ENCODE measurements at regions not wholly inside any gene's neighbourhood (a gene's known extent, or its start where the extent isn't known, plus 50 kb on each side); places are given as distances from the start of the nearest gene placed in this dataset.

GRCh38 chr11:133782116-133782725, 63.1 kb downstream of the SPATA19 start:
- no peak for DNase-seq (ENCODE audit: low spot score)
- Histone ChIP-seq H3K27me3 (peaks cover 10% of the 10 kb centered on the region), H3K27ac (no peak overlapping the region), H3K79me2 (ENCODE audit: low read depth) (no peaks in the 10 kb centered on the region), H3K4me3 (no peak overlapping the region), H3K9ac (no peak overlapping the region), H4K20me1 (ENCODE audit: low read depth) (no peaks in the 10 kb centered on the region), H3K9me3 (ENCODE audit: low read depth) (no peaks in the 10 kb centered on the region), H2AFZ (replicated peaks) (no peak overlapping the region), H3K4me2 (no peak overlapping the region), H3F3A (ENCODE audit: low read depth) (no peaks in the 10 kb centered on the region), H3K4me1 (no peaks in the 10 kb centered on the region), H3K36me3 (no peaks in the 10 kb centered on the region)
- peaks cover 6% of the 10 kb centered on the region for H3K4me1 Mint-ChIP-seq
- no peaks in the 10 kb centered on the region for H3K9me3 Mint-ChIP-seq
- H3K4me3 Mint-ChIP-seq, result no peak overlapping the region
- H3K36me3 Mint-ChIP-seq, result no peaks in the 10 kb centered on the region
- TF ChIP-seq CTCF (IDR thresholded peaks at IDR 0.05) (no peak), EZH2phosphoT487 (IDR thresholded peaks at IDR 0.05) (no peak), EZH2 (IDR thresholded peaks at IDR 0.05) (no peak)
- H3K27ac Mint-ChIP-seq, result no peak overlapping the region
- H3K27me3 Mint-ChIP-seq (ENCODE audit: insufficient read depth, low read depth), result peaks cover 7% of the 10 kb centered on the region

- no peaks in the 10 kb centered on the region for H3K36me3 ChIP-seq
- H3K4me1 ChIP-seq, result no peaks in the 10 kb centered on the region
- no peak overlapping the region for H3K27ac ChIP-seq
- H4K20me1 ChIP-seq (ENCODE audit: low read depth), result no peaks in the 10 kb centered on the region
- no peak overlapping the region for H3K4me3 ChIP-seq
- Mint-ChIP-seq H3K27me3 (ENCODE audit: insufficient read depth, low read depth) (no peaks in the 10 kb centered on the region), H3K9me3 (peaks cover 10% of the 10 kb centered on the region), H3K4me1 (no peaks in the 10 kb centered on the region), H3K36me3 (no peaks in the 10 kb centered on the region), H3K4me3 (no peak overlapping the region), H3K27ac (no peak overlapping the region)
- no peaks in the 10 kb centered on the region for H3K27me3 ChIP-seq
- no peak for DNase-seq (ENCODE audit: low spot score)
- no peaks in the 10 kb centered on the region for H3K9me3 ChIP-seq (ENCODE audit: low read depth)
- H3K4me2 ChIP-seq, result no peak overlapping the region
- H3K9ac ChIP-seq, result no peak overlapping the region
- H3F3A ChIP-seq (ENCODE audit: low read depth), result no peaks in the 10 kb centered on the region
- no peak overlapping the region for H2AFZ ChIP-seq (replicated peaks)
- H3K79me2 ChIP-seq (ENCODE audit: low read depth), result no peaks in the 10 kb centered on the region
- TF ChIP-seq EZH2 (IDR thresholded peaks at IDR 0.05) (no peak), CTCF (IDR thresholded peaks at IDR 0.05) (no peak), EZH2phosphoT487 (IDR thresholded peaks at IDR 0.05) (no peak)
Observed at GRCh38 chr11:133778161-133778560, 67.2 kb downstream of the SPATA19 start.

- Mint-ChIP-seq H3K36me3 (no peaks in the 10 kb centered on the region), H3K4me3 (no peak overlapping the region), H3K4me1 (no peaks in the 10 kb centered on the region), H3K9me3 (peaks cover 10% of the 10 kb centered on the region), H3K27me3 (ENCODE audit: insufficient read depth, low read depth) (no peaks in the 10 kb centered on the region), H3K27ac (no peak overlapping the region)
- DNase-seq (ENCODE audit: low spot score), result no peak
- Histone ChIP-seq H3K4me3 (no peak overlapping the region), H3K4me2 (no peak overlapping the region), H3K9ac (no peak overlapping the region), H4K20me1 (ENCODE audit: low read depth) (no peaks in the 10 kb centered on the region), H3K27ac (no peak overlapping the region), H3K36me3 (no peaks in the 10 kb centered on the region), H3K4me1 (no peaks in the 10 kb centered on the region), H3K27me3 (no peaks in the 10 kb centered on the region), H3K79me2 (ENCODE audit: low read depth) (no peaks in the 10 kb centered on the region), H3K9me3 (ENCODE audit: low read depth) (no peaks in the 10 kb centered on the region), H2AFZ (replicated peaks) (no peak overlapping the region), H3F3A (ENCODE audit: low read depth) (no peaks in the 10 kb centered on the region)
- no peak for TF ChIP-seq EZH2phosphoT487 (IDR thresholded peaks at IDR 0.05)
- TF ChIP-seq CTCF (IDR thresholded peaks at IDR 0.05), result no peak
- TF ChIP-seq EZH2 (IDR thresholded peaks at IDR 0.05), result no peak
Observed at GRCh38 chr11:133776671-133777367, 68.5 kb downstream of the SPATA19 start.

Measured in neural progenitor cell (in vitro differentiated cells).